ENCODE measurements at regions not wholly inside any gene's neighbourhood (a gene's known extent, or its start where the extent isn't known, plus 50 kb on each side); places are given as distances from the start of the nearest gene placed in this dataset.

DNA sequence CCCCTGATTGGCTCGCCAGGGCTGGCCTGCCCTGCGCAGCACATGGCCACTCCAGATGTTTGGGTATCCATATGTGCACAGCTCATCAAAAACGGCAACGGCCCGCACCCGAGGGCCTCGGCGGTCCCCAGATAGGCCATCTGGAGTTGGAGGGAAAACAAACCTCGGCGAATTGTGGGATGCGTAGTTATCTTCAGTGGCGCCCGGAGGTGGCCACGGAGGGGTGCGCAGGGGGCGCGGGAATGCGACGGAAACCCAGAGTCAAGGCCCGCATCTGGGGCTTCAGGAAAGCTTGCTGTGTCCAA lies 156.5 kb downstream of the TLE3 start:
- H3K27ac ChIP-seq (ENCODE audit: low read depth, low read length), result no peak overlapping the region
- H3K4me3 ChIP-seq (ENCODE audit: low read depth, low read length), result no peak overlapping the region
- H3K4me1 ChIP-seq (ENCODE audit: control insufficient read depth, insufficient read depth, low read length), result peaks cover 12% of the 10 kb centered on the region
- no peak overlapping the region for H3K9ac ChIP-seq (ENCODE audit: low read length)
- H3K9me3 ChIP-seq (ENCODE audit: control insufficient read depth, insufficient read depth, low read depth, low read length), result no peaks in the 10 kb centered on the region
- no peaks in the 10 kb centered on the region for H3K27me3 ChIP-seq (ENCODE audit: control insufficient read depth, insufficient read depth, low read length)
- no peaks in the 10 kb centered on the region for H3K36me3 ChIP-seq (ENCODE audit: control insufficient read depth, insufficient read depth, low read length)

DNA sequence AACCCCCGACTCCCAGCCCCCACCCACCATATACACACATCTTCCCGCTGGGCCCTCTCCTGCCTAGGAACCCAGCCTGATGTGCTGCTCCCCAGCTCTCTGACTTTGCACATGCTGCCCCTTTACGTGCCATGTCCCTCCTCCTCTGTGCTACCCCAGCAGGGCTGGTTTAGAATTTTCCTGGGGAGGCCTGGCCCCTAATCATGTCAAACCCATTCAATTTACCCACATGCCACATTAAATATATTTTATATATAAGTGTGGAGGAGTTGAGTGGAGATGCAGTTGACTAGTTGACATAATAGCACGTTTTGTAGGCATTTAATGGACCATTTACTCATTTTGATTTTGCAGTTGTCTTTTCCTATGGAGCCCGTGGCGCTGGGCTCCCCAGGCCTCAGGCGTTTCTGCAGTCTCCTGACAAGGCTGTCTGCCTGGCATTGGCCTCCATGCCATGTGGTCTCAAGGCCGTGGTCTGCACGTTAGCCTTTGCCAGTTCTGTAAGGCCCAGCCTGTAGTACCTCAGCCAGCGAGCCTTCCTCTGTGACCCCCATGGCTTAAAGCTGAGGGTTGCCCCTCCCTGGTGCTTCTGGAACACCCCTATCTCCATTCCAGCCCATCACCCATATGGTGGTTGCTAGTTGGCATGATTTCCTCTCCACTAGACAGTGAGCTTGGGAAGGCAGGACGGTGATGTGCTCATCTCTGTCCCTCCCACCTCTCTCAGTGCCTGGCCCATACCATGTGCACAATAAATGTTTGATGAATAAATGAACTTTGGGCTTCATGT lies 155.8 kb downstream of the TLE3 start:
- no peak overlapping the region for H3K9ac ChIP-seq (ENCODE audit: low read length)
- H3K9me3 ChIP-seq (ENCODE audit: control insufficient read depth, insufficient read depth, low read depth, low read length), result no peaks in the 10 kb centered on the region
- H3K36me3 ChIP-seq (ENCODE audit: control insufficient read depth, insufficient read depth, low read length), result no peaks in the 10 kb centered on the region
- H3K4me1 ChIP-seq (ENCODE audit: control insufficient read depth, insufficient read depth, low read length), result peaks cover 12% of the 10 kb centered on the region
- no peak overlapping the region for H3K27ac ChIP-seq (ENCODE audit: low read depth, low read length)
- H3K4me3 ChIP-seq (ENCODE audit: low read depth, low read length), result no peak overlapping the region
- H3K27me3 ChIP-seq (ENCODE audit: control insufficient read depth, insufficient read depth, low read length), result no peaks in the 10 kb centered on the region

GRCh38 chr15:69943637-69944036 lies 154.1 kb downstream of the TLE3 start:
- Histone ChIP-seq H3K4me3 (ENCODE audit: low read depth, low read length) (no peak overlapping the region), H3K9ac (ENCODE audit: low read length) (no peak overlapping the region), H3K9me3 (ENCODE audit: control insufficient read depth, insufficient read depth, low read depth, low read length) (no peaks in the 10 kb centered on the region), H3K27ac (ENCODE audit: low read depth, low read length) (no peak overlapping the region), H3K4me1 (ENCODE audit: control insufficient read depth, insufficient read depth, low read length) (peaks cover 12% of the 10 kb centered on the region), H3K27me3 (ENCODE audit: control insufficient read depth, insufficient read depth, low read length) (no peaks in the 10 kb centered on the region), H3K36me3 (ENCODE audit: control insufficient read depth, insufficient read depth, low read length) (no peaks in the 10 kb centered on the region)

DNA sequence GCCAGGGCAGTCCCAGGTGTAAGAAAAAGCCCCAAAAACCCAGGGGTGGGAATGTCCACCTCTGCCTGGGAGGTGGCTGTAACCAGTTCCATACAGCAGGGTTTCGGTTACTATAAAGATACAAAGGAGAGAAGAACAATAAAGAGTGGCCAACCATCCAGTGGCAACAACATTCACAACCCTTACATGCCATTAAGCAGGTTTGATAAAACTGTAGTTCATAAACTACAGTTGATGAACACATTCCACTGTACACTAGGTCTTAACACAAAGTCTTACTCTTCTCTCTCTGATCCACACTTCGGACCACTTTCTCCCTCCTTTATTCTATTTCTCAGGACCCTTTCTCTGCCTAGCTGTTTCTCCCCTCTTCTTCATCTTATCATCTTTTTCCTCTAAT lies 152.0 kb downstream of the TLE3 start:
- Histone ChIP-seq H3K9ac (ENCODE audit: low read length) (no peak overlapping the region), H3K27me3 (ENCODE audit: control insufficient read depth, insufficient read depth, low read length) (no peaks in the 10 kb centered on the region), H3K36me3 (ENCODE audit: control insufficient read depth, insufficient read depth, low read length) (no peaks in the 10 kb centered on the region), H3K4me1 (ENCODE audit: control insufficient read depth, insufficient read depth, low read length) (peaks cover 6% of the 10 kb centered on the region; the same call in 1 of the 2 replicates), H3K9me3 (ENCODE audit: control insufficient read depth, insufficient read depth, low read depth, low read length) (no peaks in the 10 kb centered on the region), H3K4me3 (ENCODE audit: low read depth, low read length) (no peak overlapping the region), H3K27ac (ENCODE audit: low read depth, low read length) (no peak overlapping the region)

DNA sequence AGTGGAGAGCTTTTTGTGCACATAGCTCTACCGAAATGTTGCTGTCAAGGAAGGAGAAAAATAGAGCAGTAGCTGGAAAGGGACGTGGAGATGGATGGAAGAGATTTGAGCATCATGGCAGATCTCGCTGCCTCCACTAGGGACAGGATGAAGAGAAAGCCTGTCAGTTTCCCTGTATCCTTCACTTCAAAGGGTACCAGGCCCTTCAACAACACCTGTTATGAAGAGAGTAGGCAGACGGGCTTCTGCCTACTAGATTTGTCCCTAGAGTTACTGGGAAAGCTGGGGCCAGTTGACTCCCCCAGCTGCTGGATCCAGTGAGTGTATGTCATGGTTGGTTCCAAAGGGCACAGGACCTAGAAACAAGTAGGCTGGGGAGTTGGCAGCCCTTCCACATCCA lies 150.8 kb downstream of the TLE3 start:
- H3K4me3 ChIP-seq (ENCODE audit: low read depth, low read length), result no peak overlapping the region
- H3K27ac ChIP-seq (ENCODE audit: low read depth, low read length), result no peak overlapping the region
- peaks cover 6% of the 10 kb centered on the region; the same call in 1 of the 2 replicates for H3K4me1 ChIP-seq (ENCODE audit: control insufficient read depth, insufficient read depth, low read length)
- no peaks in the 10 kb centered on the region for H3K36me3 ChIP-seq (ENCODE audit: control insufficient read depth, insufficient read depth, low read length)
- no peak overlapping the region for H3K9ac ChIP-seq (ENCODE audit: low read length)
- no peaks in the 10 kb centered on the region for H3K9me3 ChIP-seq (ENCODE audit: control insufficient read depth, insufficient read depth, low read depth, low read length)
- no peaks in the 10 kb centered on the region for H3K27me3 ChIP-seq (ENCODE audit: control insufficient read depth, insufficient read depth, low read length)

- Histone ChIP-seq H3K4me1 (ENCODE audit: control insufficient read depth, insufficient read depth, low read length) (peaks cover 6% of the 10 kb centered on the region; the same call in 1 of the 2 replicates), H3K9ac (ENCODE audit: low read length) (no peak overlapping the region), H3K27me3 (ENCODE audit: control insufficient read depth, insufficient read depth, low read length) (no peaks in the 10 kb centered on the region), H3K9me3 (ENCODE audit: control insufficient read depth, insufficient read depth, low read depth, low read length) (no peaks in the 10 kb centered on the region), H3K27ac (ENCODE audit: low read depth, low read length) (no peak overlapping the region), H3K36me3 (ENCODE audit: control insufficient read depth, insufficient read depth, low read length) (no peaks in the 10 kb centered on the region), H3K4me3 (ENCODE audit: low read depth, low read length) (no peak overlapping the region)
Measured at GRCh38 chr15:69947394-69947793, 150.3 kb downstream of the TLE3 start.

DNA sequence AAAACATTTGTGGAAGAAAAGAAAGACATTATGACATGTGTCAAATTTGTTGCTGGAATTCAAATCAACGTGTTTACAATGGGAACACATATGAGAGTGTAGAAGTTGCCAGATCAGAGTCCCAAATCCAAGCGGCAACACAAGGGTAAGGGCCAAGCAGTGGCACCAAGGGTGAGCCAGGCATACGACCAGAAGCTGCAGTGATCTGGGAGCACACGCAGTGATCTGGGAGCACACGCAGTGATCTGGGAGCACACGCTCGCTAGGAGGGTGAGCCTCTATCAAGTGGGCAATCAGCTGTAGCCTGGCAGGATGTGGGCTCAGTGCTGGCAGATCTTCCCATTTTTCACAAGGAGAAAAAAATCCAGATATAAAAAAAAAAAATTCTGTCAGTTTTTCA lies 148.2 kb downstream of the TLE3 start:
- no peak overlapping the region for H3K9ac ChIP-seq (ENCODE audit: low read length)
- H3K4me1 ChIP-seq (ENCODE audit: control insufficient read depth, insufficient read depth, low read length), result no peaks in the 10 kb centered on the region
- H3K36me3 ChIP-seq (ENCODE audit: control insufficient read depth, insufficient read depth, low read length), result no peaks in the 10 kb centered on the region
- no peaks in the 10 kb centered on the region for H3K9me3 ChIP-seq (ENCODE audit: control insufficient read depth, insufficient read depth, low read depth, low read length)
- no peaks in the 10 kb centered on the region for H3K27me3 ChIP-seq (ENCODE audit: control insufficient read depth, insufficient read depth, low read length)
- no peak overlapping the region for H3K4me3 ChIP-seq (ENCODE audit: low read depth, low read length)
- no peak overlapping the region for H3K27ac ChIP-seq (ENCODE audit: low read depth, low read length)

GRCh38 chr15:69951256-69951897 lies 146.3 kb downstream of the TLE3 start:
- Histone ChIP-seq H3K4me3 (ENCODE audit: low read depth, low read length) (no peak overlapping the region), H3K9me3 (ENCODE audit: control insufficient read depth, insufficient read depth, low read depth, low read length) (no peaks in the 10 kb centered on the region), H3K9ac (ENCODE audit: low read length) (no peak overlapping the region), H3K27ac (ENCODE audit: low read depth, low read length) (no peak overlapping the region), H3K36me3 (ENCODE audit: control insufficient read depth, insufficient read depth, low read length) (no peaks in the 10 kb centered on the region), H3K27me3 (ENCODE audit: control insufficient read depth, insufficient read depth, low read length) (no peaks in the 10 kb centered on the region), H3K4me1 (ENCODE audit: control insufficient read depth, insufficient read depth, low read length) (no peaks in the 10 kb centered on the region)

- H3K27ac ChIP-seq (ENCODE audit: low read depth, low read length), result no peak overlapping the region
- H3K4me3 ChIP-seq (ENCODE audit: low read depth, low read length), result no peak overlapping the region
- H3K9me3 ChIP-seq (ENCODE audit: control insufficient read depth, insufficient read depth, low read depth, low read length), result no peaks in the 10 kb centered on the region
- H3K9ac ChIP-seq (ENCODE audit: low read length), result no peak overlapping the region
- no peaks in the 10 kb centered on the region for H3K36me3 ChIP-seq (ENCODE audit: control insufficient read depth, insufficient read depth, low read length)
- no peaks in the 10 kb centered on the region for H3K4me1 ChIP-seq (ENCODE audit: control insufficient read depth, insufficient read depth, low read length)
- H3K27me3 ChIP-seq (ENCODE audit: control insufficient read depth, insufficient read depth, low read length), result no peaks in the 10 kb centered on the region
Measured at GRCh38 chr15:69951898-69952555, 145.7 kb downstream of the TLE3 start.

- H3K4me1 ChIP-seq (ENCODE audit: control insufficient read depth, insufficient read depth, low read length), result peaks cover 4% of the 10 kb centered on the region; the same call in 1 of the 2 replicates
- no peaks in the 10 kb centered on the region for H3K27me3 ChIP-seq (ENCODE audit: control insufficient read depth, insufficient read depth, low read length)
- no peaks in the 10 kb centered on the region for H3K36me3 ChIP-seq (ENCODE audit: control insufficient read depth, insufficient read depth, low read length)
- H3K9ac ChIP-seq (ENCODE audit: low read length), result no peak overlapping the region
- no peak overlapping the region for H3K27ac ChIP-seq (ENCODE audit: low read depth, low read length)
- H3K4me3 ChIP-seq (ENCODE audit: low read depth, low read length), result no peak overlapping the region
- no peaks in the 10 kb centered on the region for H3K9me3 ChIP-seq (ENCODE audit: control insufficient read depth, insufficient read depth, low read depth, low read length)
Measured at GRCh38 chr15:69953051-69953450, 144.7 kb downstream of the TLE3 start.

DNA sequence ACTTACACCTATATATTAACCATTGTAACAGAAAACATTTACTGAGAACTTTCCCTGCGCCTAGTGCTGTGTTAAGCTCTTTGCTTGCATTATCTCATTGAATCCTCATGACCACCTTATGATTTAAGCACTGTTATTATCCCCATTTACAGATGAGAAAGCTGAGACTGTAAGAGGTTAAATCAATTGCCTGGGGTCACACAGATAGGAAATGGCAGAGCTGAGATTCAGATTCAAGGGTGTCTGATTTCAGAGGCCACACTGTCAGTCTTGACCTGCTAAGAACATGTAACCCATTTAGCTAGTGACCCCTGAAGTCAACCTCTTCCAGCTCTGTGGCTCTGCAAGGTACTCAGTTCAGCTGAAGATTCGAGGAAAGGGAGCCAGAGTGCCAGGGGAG lies 143.9 kb downstream of the TLE3 start:
- H3K4me3 ChIP-seq (ENCODE audit: low read depth, low read length), result no peak overlapping the region
- H3K9me3 ChIP-seq (ENCODE audit: control insufficient read depth, insufficient read depth, low read depth, low read length), result no peaks in the 10 kb centered on the region
- peaks cover 10% of the 10 kb centered on the region; the same call in 1 of the 2 replicates for H3K4me1 ChIP-seq (ENCODE audit: control insufficient read depth, insufficient read depth, low read length)
- no peaks in the 10 kb centered on the region for H3K27me3 ChIP-seq (ENCODE audit: control insufficient read depth, insufficient read depth, low read length)
- no peak overlapping the region for H3K9ac ChIP-seq (ENCODE audit: low read length)
- no peak overlapping the region for H3K27ac ChIP-seq (ENCODE audit: low read depth, low read length)
- no peaks in the 10 kb centered on the region for H3K36me3 ChIP-seq (ENCODE audit: control insufficient read depth, insufficient read depth, low read length)

Data from HUES6 (cell line).